Ovary (tissue), 3 donors: ENCODE measurements at regions not wholly inside any gene's neighbourhood (a gene's known extent, or its start where the extent isn't known, plus 50 kb on each side); places are given as distances from the start of the nearest gene placed in this dataset.

Experiments
- CTCF ChIP-seq, 3 donors: fragments of 450-650 bp in 2 of 3; fragments of 200-600 bp in 1 of 3; IDR thresholded peaks; one replicate each; pipeline versions ENCODE4 v1.5.1 to v1.8.0; 2016 to 2022; ENCODE audit warnings: antibody characterized with exemption in 3 of 3, mild to moderate bottlenecking in 1 of 3
- EP300 ChIP-seq: sonication (generic); formaldehyde crosslinking; IDR thresholded peaks from one replicate; pipeline ENCODE4 v1.6.1; 2017; ENCODE audit warnings: antibody characterized with exemption
- POLR2A ChIP-seq: fragments of 450-650 bp; IDR thresholded peaks from one replicate; pipeline ENCODE4 v1.6.1; 2017; ENCODE audit warnings: antibody characterized with exemption, mild to moderate bottlenecking, moderate library complexity
- donor health status: DM: no; HTN: no; CAD: no.

DNA sequence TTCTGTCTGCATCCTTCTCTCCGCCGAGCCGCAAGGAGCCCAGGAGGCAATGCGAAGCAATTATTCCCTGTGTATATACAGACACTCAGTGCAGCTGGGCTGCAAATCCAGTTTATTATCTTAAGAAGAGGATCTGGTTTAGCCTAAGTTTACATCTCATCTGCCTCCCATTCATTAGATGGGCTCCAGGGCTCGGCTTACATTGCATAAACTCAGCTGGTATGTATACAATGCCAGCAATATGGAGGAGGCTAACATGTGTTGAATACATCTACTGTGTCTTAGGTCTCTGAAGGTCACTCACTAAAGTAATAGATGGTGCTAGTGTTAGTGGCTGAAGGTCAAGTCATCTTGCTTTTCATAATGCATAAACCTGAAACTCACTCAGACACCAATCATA is 996.8 kb downstream of the KCNMA1 start:
- TF ChIP-seq POLR2A (no peak), CTCF (IDR thresholded peaks at IDR 0.05) (no peak), EP300 (no peak)
